GM19238 (cell line): ENCODE measurements at regions not wholly inside any gene's neighbourhood (a gene's known extent, or its start where the extent isn't known, plus 50 kb on each side); places are given as distances from the start of the nearest gene placed in this dataset.

ENCODE experiments used
- DNase-seq: peaks from one replicate; pipeline ENCODE4 v3.0.0; 2011; ENCODE audit warnings: low spot score; ENCODE audit not compliant: insufficient read length

DNA sequence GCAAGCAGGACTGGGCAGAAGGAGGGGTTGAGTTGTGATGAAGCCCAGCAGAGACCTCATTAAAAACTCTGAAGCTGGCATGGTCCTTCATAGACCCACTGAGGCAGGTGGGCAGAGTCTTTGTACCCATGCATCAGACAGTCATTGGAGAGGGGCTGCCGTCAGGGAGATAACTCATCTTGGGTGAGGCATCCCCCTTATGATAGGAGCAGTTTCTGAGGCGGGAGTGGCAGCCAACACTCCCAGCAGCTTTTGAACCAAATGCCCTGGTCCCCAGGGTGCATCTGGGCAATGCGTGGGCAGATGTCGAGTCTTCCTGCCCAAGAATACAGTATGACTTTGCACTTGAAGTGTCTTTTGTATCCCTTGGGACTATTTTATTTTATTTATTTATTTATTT, 68.1 kb downstream of the HTR5A start:
- no peak for DNase-seq

DNA sequence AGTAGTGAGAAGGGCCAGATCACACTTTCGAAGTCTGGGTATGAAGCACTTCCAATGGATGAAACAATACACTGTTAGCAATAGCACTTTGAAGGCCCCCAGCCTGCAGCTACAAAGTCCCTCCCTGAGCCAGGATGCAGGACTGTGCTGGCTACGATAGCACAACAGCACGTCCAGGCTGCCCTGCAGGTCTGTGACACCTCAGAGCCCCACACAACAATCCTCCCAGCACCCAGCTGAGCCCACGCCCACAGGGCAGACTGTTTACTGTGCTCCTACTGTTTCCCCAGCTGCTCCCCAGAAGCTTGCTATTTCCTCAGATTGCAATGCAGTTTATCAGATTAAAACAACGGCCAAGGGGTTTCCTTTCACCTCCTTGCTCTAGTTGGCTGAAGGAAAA, 71.4 kb downstream of the HTR5A start:
- no peak for DNase-seq

DNA sequence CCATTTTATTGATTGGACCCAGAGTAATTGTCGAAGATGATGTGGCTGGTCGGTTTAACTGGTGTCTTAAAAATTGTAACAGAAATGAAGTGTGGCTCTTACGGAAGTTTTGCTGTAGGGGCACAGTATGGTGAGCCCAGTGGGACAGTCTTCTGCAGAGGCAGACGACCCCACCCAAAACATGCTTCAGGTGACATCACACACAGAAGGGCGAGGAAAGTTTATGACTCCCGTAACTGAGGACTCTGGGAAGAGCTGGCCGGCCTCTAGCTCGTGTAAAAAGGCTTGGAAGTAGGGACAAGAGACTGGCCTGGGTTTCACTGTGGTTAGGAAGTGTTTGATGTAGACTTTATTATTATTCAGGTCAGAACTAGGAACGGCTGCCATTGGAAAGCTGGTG, 73.3 kb downstream of the HTR5A start:
- no peak for DNase-seq

DNA sequence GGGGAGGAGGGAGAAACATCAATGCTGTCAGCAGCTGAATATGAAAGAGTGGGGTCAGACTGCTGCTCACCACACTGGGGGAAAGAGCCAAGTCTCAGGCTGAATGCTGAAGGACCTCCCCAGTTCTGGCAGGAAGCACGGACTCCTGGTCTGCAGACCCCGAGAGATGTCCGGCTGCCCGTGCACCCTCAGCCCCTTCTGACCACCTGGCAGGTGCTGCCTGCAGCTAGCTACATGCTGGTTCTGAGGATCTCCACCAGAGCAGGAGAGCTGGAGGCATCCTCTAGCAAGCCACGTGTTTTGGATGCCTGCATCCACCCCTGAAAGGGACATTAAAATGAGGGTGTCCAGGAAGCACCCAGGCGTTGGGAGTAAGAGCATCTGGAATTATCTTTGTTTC, 74.2 kb downstream of the HTR5A start:
- no peak for DNase-seq

DNA sequence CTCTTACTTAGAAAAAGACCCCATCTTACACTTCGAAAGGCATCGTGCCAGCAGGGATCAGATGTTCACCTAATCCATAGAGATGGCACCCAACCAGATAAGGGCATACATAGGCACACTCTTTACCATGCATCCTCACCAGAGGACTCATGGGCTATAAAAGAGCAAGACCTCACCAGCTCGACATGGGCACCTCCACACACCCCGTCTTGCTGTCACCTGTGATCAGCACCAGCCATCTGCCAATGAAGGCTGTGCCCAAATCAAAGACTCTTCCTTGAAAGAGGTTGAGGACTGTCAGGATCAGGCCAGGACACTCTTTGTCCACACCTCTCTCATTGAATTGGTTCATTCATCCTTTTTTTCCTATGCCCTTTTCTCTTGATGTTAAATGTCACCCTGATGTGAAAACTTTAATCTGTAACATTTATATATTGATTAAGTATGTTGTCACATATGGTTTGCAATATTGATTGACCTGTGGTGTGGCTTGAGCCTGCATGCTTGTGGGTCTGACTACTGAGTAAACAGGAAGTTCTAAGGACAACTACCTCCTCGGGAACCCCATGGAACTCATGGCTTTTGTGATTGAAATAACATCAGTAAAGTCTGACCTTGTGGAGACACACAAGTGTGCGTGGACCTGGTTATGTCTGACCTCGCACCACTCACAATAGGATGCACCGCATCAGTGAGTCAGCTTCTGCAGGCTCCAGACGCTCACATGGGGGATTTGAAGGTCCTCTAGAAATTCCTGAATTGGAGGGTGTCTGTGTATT, 75.5 kb downstream of the HTR5A start:
- no peak for DNase-seq

DNA sequence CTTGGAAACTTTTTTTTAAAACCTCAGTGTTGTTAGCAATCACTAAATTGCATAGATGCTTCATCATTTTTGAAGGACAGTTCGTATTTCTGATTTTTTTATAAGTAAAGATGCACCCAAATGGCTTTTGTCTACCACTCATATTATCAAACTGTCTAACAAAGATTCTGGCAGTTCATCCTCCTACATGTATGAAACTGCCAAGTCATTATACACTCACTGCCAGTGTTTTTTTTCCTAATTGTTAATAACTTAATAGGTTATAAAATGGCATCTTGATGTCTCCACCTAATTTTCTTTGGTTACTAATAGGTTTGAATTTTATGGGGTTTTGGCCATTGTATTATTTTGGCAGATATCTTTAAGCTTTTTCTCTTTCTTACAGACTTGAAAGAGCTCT, 77.0 kb downstream of the HTR5A start:
- no peak for DNase-seq

DNA sequence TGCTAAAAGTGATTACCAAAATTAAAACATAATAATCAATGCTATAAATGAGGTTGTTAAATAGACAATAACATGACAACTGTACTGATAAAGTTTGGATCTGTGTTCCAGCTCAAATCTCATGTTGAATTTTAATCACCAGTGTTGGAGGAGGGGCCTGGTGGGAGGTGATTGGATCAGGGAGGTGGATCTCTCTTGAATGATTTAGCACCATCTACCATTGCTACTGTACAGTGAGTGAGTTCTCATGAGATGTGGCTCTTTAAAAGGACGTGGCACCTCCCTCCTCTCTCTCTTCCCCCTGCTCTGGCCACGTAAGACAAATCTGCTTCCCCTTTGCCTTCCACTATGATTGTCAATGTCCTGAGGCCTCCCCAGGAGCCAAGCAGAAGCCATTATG, 77.5 kb downstream of the HTR5A start:
- DNase-seq: no peak

DNA sequence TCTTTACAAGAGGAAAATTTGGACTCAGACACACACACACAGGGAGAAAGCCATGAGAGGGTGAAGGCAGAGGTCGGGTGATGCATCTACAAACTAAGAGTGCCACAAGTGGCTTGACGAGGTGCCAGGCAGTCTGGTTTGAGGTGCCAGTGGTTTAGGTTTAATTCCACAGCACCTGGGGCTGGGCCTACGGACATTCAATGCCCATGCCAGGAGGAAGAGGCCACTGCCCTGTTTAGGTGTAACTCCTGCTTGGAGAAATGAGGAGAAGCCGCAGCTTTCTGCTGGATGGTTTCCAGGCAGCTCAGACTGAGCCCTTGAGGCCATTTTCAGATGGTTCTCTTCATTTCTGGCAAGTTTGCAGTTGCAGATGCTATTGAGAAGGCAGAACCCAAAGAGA, 83.6 kb downstream of the HTR5A start:
- no peak for DNase-seq

DNA sequence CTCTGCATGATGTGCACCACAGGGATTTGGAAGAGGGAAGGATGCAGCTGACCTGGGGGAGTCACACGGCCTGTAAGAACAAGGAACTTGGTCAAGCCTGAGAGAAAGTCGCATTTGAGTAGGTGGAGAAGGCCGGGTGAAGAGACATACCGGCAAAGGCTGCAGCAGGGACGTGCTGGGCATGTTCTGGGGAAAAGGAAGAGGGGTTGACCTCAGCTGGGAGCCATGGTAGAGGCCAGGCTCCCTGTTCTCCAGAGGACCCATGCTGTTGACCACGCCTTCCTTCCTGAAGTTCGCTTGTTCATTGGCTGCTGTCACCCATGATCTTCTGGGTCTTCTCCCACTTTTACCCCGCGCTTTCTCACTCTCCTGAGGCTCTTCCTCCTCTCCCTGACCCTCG, 84.5 kb downstream of the HTR5A start:
- DNase-seq: no peak

DNA sequence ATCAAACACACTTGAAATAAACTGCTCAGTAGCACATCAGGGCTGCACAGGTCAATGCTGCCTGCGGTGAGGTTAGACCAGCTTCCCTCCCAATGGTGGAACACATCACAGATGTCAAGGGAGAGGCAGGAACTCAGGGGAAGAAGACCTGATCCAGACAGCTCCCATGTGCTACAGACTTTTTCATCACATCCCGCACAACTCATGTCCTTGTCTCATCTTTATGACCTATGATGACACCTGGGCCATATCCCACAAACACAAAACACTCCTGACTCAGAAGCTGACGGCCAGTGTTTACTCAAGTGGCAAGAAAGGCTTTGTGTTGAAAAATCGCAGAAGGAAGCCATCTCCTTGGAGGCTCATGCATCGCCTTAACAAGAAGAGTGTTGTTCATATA, 91.6 kb downstream of the HTR5A start:
- no peak for DNase-seq

DNA sequence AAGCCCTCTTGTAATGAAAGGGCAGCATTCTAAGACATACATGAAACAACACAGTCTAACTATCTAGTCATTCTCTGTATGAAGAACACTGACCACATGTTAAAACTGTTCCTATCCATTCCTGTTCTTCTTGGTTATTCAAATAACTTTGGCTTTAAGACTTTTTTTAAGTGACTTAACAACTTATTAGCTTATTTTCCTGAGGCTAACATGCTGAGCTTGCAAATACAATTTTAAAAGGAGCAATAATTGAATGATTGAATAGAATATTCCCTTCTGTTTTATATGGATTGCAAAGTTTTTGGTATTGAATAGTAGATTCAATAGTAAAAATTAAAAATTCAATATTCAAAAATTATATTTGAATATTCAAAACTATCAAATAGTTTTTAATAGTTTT, 92.3 kb downstream of the HTR5A start:
- DNase-seq: no peak

DNA sequence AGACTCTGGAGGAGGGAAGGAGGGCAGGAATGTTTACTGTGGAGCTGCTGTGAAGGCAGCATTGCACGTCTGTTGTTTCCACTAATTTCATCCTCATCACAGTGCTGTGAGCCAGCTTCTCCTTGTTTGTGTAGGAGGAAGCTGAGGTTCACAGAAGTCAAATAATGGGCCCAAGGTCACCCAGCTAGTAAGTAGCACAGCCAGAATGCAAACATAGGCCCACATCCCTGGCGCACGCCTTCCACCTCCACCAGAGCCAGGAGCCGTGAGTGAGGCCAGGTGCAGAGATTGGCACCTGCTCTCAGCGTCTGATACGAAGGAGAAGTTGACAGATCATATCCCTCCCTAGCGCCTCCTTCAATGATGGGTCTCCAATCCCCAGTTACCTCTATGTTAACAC, 93.6 kb downstream of the HTR5A start:
- no peak for DNase-seq

DNA sequence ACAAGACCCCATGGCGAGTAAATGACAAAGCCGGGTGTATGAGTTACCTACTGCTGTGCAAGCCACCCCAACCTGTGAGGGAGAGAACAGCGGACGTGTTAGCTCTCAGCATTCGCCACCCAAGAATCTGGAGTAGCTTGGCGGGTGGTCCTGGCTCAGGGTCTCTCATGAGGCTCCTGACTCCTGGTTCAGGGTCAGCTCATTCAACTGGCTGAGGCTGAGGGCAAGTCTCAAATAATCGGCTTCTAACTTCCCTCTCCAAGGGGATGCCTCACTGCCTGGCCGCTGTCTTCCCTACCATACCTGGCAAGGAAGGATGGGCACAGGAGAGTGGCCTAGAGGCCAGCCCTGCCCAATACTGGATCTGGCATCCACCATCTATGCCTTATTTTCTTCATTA, 94.2 kb downstream of the HTR5A start:
- DNase-seq: no peak

DNA sequence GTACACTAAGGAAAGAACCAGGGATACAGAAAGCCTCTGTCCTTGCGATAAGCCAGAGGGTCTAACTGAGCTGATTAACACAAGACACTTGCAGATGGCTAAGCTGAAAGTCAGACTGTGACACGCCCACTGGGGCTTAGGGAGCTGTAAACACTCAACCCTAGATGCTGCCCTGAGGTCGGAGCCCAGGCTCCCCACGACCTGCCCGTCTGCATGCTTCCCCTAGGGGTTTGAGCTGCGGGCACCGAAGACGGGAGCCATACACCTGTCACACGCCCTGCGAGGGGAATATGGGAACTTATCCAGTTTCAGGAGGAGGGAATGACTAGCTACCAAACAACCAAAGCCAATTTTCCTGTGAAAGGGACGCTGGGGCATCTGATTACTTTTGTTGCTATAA, 96.0 kb downstream of the HTR5A start:
- DNase-seq: no peak

DNA sequence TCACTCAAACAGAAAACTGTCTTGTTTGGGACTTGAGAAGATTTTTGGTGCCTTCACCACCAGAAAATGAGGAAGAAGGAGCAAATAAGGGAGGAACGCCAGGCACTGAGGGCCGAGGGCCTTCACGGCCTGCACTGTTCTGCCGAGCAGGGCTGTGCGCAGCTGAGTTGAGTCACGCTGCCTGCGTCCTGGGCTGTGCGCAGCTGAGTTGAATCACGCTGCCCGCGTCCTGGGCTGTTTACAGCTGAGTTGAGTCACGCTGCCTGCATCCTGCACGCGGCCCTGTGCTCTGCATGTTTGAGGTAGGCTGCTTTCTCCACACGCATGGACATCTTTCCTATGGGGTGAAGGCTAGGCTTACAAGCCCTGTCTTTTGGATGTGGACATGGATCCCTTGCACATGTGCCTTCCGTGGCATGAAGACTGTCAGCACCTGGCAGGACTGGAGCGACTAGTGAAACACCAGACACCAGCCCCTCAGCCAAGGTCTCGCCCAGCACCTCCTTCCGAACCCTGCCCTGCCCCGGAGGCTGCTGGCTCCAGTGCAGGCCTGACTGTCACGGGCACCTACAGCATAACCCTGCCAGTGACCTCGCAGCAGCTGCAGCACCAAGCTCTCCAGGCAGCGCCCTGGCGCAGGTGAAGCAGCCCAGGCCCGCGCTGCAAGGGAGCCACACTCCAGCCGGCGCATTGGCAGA, 96.7 kb downstream of the HTR5A start:
- no peak for DNase-seq

DNA sequence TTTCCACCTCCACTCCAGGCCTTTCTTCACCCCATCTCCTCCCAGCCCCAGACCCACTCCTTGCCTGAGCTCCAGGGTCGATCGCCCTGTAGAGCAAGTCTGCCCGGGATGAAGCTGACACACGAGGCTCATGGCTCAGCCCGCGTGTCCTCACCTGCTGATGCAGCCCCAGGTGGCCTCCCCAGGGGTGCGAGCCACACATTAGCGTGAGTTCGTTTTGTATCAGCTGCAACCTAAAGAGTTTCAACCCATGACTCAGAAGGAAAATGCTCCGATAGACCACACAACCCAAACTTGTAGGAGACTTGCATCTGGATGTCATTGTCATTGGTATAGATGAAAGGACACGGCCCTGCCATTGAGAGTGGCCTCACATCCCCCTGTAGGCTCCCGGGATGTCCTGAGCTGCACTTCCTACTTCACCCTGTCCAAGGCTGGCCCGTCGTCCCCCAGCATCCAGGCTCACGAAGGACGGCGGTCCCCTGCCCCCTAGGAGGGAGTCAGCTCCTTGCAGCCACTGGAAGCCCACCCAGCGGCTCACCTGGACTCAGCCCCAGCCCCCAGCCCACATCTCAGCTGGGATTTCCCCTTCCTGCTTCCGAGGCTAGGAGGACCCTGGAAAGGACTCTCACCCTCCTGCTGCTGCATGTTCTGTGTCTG, 97.7 kb downstream of the HTR5A start:
- no peak for DNase-seq

DNA sequence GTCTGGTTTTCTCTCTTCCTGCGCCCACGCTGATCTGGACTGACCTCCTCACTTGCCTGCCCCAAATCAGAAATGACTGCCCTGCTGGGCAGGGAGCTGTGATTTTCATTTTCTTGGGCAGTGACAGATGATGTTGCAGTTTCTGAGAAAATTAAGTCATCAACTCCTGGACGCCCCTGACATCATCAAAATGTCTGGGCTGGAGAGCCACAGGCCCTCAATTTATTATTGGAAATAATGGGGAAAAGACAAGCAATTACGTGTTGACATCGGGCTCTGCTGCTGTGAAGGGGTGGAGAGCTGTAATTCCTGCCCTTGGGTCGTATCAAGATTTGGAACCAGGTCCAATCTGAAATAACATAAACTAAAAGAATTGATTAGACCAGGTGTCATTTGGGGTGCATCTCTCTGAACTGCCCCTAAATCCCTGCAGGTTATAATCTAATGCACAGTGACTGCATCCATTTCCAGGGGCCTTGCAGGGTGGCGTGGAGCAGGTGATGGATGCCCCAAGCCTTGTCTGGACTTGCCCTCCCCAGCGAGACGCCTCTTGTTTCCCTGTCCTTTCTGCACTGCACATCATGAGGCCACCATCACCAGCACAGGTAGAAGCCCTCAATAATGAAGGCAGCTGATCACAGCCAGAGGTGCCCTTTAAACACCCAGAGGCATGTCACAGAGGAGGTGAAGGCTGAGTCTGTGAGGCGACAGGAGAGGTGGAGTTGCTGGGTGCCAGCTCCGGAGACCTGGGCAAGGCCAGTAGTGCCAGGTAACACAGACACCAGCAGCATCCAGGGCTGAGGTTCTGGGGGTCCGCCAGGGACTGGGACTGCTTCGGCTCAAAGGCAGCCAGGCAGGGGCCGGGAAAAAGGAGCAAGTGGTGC, 98.7 kb downstream of the HTR5A start:
- DNase-seq: no peak

DNA sequence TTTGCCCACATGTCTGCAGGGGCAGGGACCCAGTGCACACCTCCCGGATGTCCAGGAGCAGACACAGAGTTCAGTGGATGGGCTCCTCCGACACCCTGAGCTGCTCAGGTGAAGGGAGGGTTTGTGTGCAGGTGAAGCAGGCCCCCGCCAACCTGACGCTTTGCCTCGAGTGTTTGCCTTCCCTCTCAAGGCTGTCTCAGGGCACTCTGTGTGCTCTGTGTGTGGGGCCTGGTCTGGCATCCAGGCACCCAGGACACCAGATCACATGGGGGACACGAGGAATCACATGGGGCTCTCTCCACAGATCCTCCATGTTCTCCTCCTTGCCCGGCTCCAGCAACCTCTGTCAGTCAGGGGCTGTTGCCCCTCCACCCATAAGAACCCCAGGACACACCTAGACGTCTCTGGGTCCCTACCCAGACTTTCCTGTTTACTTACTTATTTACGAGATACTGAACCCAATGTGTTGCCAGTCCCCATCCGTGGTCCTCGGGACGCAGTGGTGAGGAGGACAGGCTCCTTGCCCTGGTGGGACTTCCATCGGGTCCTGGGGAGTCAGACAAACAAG, 99.5 kb downstream of the HTR5A start:
- DNase-seq: no peak

DNA sequence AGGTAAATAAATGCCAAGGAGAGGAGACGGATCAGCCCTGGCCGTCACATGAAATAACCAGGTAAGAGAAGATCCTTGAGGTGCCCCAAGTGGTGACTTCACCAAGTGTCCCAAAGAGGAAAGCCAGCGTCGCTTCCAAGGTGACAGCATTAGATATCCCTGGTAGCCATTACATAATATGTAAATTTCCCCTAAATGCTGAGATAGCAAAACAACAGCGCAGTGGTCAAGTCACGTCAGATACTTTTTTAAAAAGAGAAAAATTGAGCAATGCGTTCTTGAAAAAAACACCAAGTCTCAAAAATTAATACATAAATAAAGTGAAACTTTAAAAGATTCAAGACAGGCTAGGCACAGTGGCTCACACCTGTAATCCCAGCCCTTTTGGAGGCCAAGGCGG, 100.2 kb downstream of the HTR5A start:
- DNase-seq: no peak

DNA sequence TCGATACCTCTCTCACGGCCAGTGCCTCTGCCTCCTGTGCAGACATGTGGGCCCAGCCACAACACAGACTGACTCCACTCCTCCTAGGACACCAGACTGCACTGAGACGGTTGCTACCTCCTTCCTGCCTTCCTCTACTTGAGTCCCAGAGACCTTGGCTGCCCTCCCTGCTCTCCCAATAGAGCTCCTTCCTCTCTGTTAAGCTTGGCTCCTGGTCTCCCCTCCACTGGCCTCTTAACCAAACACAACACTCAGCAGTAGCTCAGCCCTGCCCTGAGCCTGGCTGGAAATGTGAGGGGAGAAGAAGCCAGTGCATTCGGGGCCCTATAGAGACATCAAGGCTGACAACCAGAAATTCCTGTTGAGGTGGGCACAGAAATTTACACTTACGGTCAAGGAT, 102.0 kb downstream of the HTR5A start:
- no peak for DNase-seq

DNA sequence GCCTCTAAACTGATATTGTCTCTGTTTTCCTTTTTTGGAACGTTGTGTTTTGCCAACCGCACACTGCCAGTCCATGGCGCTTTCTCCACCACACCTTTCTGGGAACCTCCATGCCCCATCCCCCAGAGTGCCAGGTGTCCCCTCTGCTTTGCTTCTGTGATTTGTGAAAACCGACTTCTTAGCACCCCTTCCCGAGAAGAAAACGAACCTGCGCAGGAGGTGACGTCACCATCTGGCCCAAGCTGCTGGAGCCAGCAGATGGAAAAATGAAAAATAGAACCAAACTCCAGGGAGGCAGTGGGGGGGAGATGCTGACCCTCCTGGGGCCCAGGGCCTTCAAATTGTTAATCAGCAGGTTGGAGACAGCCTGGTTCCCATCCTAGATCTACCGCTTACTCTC, 103.8 kb downstream of the HTR5A start:
- DNase-seq: no peak
